Fibroblast of lung (primary cell): ENCODE measurements at regions not wholly inside any gene's neighbourhood (a gene's known extent, or its start where the extent isn't known, plus 50 kb on each side); places are given as distances from the start of the nearest gene placed in this dataset.

Experiments
- EZH2 ChIP-seq: IDR thresholded peaks from 2 replicates; pipeline ENCODE4 v1.5.1; 2012; ENCODE audit warnings: low read length, control low read depth, mild to moderate bottlenecking; ENCODE audit errors: missing control alignments
- TF ChIP-seq, protein P1 (sequence below), 2 donors: IDR thresholded peaks in 1 of 2; conservative IDR thresholded peaks in 1 of 2; 1 replicate in 1 of 2; 2 replicates in 1 of 2; pipeline ENCODE4 v1.5.1; 2011 to 2012; ENCODE audit warnings: low read length in 2 of 2, control low read depth in 1 of 2, inconsistent platforms in 1 of 2, low read depth in 1 of 2, mild to moderate bottlenecking in 1 of 2

DNA sequence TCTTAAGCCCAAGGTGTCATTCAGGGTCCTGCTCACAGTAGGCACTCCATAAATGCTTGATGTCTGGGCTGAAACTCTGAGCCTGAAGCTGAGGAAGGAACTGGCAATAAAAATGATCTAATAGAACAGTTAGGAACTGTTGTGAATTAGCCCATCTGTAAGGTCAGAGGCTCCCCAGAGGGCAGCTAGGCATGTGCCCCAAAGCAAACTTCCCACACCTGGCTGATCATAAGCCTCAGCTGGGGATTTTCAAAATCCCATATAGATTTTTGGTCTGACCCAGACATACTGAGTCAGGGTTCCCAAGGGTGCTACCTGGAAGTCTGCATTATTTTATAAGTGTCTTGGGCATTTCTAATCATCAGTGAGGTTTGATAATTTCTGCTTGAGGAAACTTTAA lies 309.4 kb upstream of the PROX1 start:
- TF ChIP-seq, protein P1, sequence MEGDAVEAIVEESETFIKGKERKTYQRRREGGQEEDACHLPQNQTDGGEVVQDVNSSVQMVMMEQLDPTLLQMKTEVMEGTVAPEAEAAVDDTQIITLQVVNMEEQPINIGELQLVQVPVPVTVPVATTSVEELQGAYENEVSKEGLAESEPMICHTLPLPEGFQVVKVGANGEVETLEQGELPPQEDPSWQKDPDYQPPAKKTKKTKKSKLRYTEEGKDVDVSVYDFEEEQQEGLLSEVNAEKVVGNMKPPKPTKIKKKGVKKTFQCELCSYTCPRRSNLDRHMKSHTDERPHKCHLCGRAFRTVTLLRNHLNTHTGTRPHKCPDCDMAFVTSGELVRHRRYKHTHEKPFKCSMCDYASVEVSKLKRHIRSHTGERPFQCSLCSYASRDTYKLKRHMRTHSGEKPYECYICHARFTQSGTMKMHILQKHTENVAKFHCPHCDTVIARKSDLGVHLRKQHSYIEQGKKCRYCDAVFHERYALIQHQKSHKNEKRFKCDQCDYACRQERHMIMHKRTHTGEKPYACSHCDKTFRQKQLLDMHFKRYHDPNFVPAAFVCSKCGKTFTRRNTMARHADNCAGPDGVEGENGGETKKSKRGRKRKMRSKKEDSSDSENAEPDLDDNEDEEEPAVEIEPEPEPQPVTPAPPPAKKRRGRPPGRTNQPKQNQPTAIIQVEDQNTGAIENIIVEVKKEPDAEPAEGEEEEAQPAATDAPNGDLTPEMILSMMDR (conservative IDR thresholded peaks at IDR 0.05 in 1 of 2, IDR thresholded peaks at IDR 0.05 in 1 of 2; ENCODE audit: low read depth in 1 of 2, low read length in 2 of 2) = no peak
- TF ChIP-seq EZH2 = no peak
